PFSK-1 (cell line): ENCODE measurements at regions not wholly inside any gene's neighbourhood (a gene's known extent, or its start where the extent isn't known, plus 50 kb on each side); places are given as distances from the start of the nearest gene placed in this dataset.

Source experiments
- POLR2AphosphoS5 ChIP-seq: IDR thresholded peaks from 2 replicates; pipeline ENCODE4 v1.6.1; 2012; ENCODE audit warnings: low read depth, mild to moderate bottlenecking, control low read depth, low read length, moderate library complexity
- TF ChIP-seq, protein P1 (sequence below), 2 experiments: IDR thresholded peaks; 2 replicates each; pipeline versions ENCODE4 v1.6.1 to v1.8.0; 2011 to 2012; ENCODE audit warnings: low read depth in 2 of 2, low read length in 2 of 2, control low read depth in 1 of 2, inconsistent platforms in 1 of 2, mild to moderate bottlenecking in 1 of 2, moderate library complexity in 1 of 2; ENCODE audit not compliant: insufficient read depth in 1 of 2

GRCh38 chr2:37489041-37489456, 144.6 kb downstream of the QPCT start:
- no peak for TF ChIP-seq POLR2AphosphoS5
- TF ChIP-seq, protein P1, sequence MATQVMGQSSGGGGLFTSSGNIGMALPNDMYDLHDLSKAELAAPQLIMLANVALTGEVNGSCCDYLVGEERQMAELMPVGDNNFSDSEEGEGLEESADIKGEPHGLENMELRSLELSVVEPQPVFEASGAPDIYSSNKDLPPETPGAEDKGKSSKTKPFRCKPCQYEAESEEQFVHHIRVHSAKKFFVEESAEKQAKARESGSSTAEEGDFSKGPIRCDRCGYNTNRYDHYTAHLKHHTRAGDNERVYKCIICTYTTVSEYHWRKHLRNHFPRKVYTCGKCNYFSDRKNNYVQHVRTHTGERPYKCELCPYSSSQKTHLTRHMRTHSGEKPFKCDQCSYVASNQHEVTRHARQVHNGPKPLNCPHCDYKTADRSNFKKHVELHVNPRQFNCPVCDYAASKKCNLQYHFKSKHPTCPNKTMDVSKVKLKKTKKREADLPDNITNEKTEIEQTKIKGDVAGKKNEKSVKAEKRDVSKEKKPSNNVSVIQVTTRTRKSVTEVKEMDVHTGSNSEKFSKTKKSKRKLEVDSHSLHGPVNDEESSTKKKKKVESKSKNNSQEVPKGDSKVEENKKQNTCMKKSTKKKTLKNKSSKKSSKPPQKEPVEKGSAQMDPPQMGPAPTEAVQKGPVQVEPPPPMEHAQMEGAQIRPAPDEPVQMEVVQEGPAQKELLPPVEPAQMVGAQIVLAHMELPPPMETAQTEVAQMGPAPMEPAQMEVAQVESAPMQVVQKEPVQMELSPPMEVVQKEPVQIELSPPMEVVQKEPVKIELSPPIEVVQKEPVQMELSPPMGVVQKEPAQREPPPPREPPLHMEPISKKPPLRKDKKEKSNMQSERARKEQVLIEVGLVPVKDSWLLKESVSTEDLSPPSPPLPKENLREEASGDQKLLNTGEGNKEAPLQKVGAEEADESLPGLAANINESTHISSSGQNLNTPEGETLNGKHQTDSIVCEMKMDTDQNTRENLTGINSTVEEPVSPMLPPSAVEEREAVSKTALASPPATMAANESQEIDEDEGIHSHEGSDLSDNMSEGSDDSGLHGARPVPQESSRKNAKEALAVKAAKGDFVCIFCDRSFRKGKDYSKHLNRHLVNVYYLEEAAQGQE (IDR thresholded peaks at IDR 0.05; ENCODE audit: insufficient read depth in 1 of 2, low read depth in 2 of 2, low read length in 2 of 2): no peak
